K562 (cell line): ENCODE measurements at regions not wholly inside any gene's neighbourhood (a gene's known extent, or its start where the extent isn't known, plus 50 kb on each side); places are given as distances from the start of the nearest gene placed in this dataset.

Experiments
- ATAC-seq: fragments of 200-7000 bp; cut with Tn5 transposase; 3 replicates; pipeline ENCODE4 v1.9.1; 2020; ENCODE audit warnings: moderate library complexity
- BruUV-seq: library from RNA; stranded (reverse); fragments of 400-500 nt; replicated peaks from 2 replicates; lab custom pipeline; 2021; lab: Mats Ljungman, UMichigan
- CTCF ChIA-PET: fragments of 300-600 bp; formaldehyde crosslinking; extraction: SDS; loops from one replicate; lab custom pipeline; 2021; ENCODE audit warnings: low intra/inter-chr PET ratio; lab: Yijun Ruan, JAX
- POLR2A ChIA-PET: fragments of 300-600, 350-650 bp; sonication (Branson Sonifier 250); formaldehyde crosslinking; extraction: SDS; loops from one replicate; lab custom pipeline; 2021; ENCODE audit warnings: antibody characterized with exemption, inconsistent platforms; lab: Yijun Ruan, JAX
- DNase-seq, 4 experiments: peaks; one replicate each; pipeline versions ENCODE4 v3.0.0 to v3.0.0-alpha.2; 2011 to 2018; ENCODE audit warnings: low spot score in 3 of 4, mixed read lengths in 3 of 4; ENCODE audit errors: extremely low read depth in 1 of 4
- FAIRE-seq: peaks from 2 replicates; lab custom pipeline; 2011; peaks lifted over from hg19 to GRCh38; lab: Jason Lieb, UNC
- H2AFZ ChIP-seq: 2 replicates; pipeline ENCODE4 v1.6.0; 2011; ENCODE audit warnings: low read depth, low read length, control low read depth, inconsistent platforms
- H3K27ac ChIP-seq: fragments of 200-600 bp; 3 replicates; pipeline ENCODE4 v1.8.0; 2011; ENCODE audit warnings: low read depth, mild to moderate bottlenecking, control low read depth, inconsistent platforms, low read length, moderate library complexity, mixed read lengths; ENCODE audit errors: extremely low read depth
- H3K27me3 ChIP-seq, 2 experiments: fragments of 300-600 bp in 1 of 2; 2 replicates in 1 of 2; 3 replicates in 1 of 2; pipeline versions ENCODE4 v1.6.0 to v1.8.0; 2011; ENCODE audit warnings: inconsistent platforms in 2 of 2, low read length in 2 of 2, mild to moderate bottlenecking in 1 of 2, mixed read lengths in 1 of 2, moderate library complexity in 1 of 2; ENCODE audit not compliant: control insufficient read depth in 2 of 2, insufficient read depth in 2 of 2
- H3K36me3 ChIP-seq: fragments of 300-600 bp; 3 replicates; pipeline ENCODE4 v1.8.0; 2011; ENCODE audit warnings: mild to moderate bottlenecking, low read length, inconsistent platforms; ENCODE audit not compliant: control insufficient read depth, insufficient read depth
- H3K4me1 ChIP-seq, 2 experiments: fragments of 200-600 bp in 1 of 2; replicated peaks in 1 of 2; 2 replicates in 1 of 2; 3 replicates in 1 of 2; pipeline versions ENCODE4 v1.5.1 to v1.8.0; 2011; ENCODE audit warnings: inconsistent platforms in 2 of 2, low read length in 2 of 2, mild to moderate bottlenecking in 1 of 2, mixed read lengths in 1 of 2, moderate library complexity in 1 of 2; ENCODE audit not compliant: control insufficient read depth in 2 of 2, insufficient read depth in 2 of 2
- H3K4me2 ChIP-seq: 2 replicates; pipeline ENCODE4 v1.6.1; 2011; ENCODE audit warnings: low read length, control low read depth, inconsistent platforms, mixed read lengths; ENCODE audit not compliant: insufficient read depth
- H3K4me3 ChIP-seq: fragments of 200-600 bp; sonication (generic), shearing (Covaris generic); 2 replicates; pipeline ENCODE4 v1.5.1; 2016; ENCODE audit warnings: control low read depth, inconsistent platforms
- H3K79me2 ChIP-seq: fragments of 200-600 bp; 3 replicates; pipeline ENCODE4 v1.8.0; 2011; ENCODE audit warnings: low read length, inconsistent platforms; ENCODE audit not compliant: control insufficient read depth, insufficient read depth
- H3K9ac ChIP-seq, 2 experiments: 2 replicates each; pipeline versions ENCODE4 v1.6.0 to v1.6.1; 2011; ENCODE audit warnings: low read depth in 2 of 2, low read length in 2 of 2, control low read depth in 1 of 2, inconsistent platforms in 1 of 2, mild to moderate bottlenecking in 1 of 2, mixed read lengths in 1 of 2; ENCODE audit not compliant: insufficient read depth in 1 of 2
- H3K9me1 ChIP-seq: one replicate; pipeline ENCODE4 v1.6.0; 2011; ENCODE audit warnings: inconsistent platforms, mild to moderate bottlenecking, low read length, moderate library complexity; ENCODE audit not compliant: control insufficient read depth, insufficient read depth
- H3K9me3 ChIP-seq: replicated peaks from 2 replicates; pipeline ENCODE4 v1.5.1; 2011; ENCODE audit warnings: low read depth, low read length, inconsistent platforms; ENCODE audit not compliant: control insufficient read depth, insufficient read depth
- H4K20me1 ChIP-seq: replicated peaks from 2 replicates; pipeline ENCODE4 v1.6.1; 2011; ENCODE audit warnings: low read length, inconsistent platforms, mixed read lengths; ENCODE audit not compliant: control insufficient read depth, insufficient read depth
- HDAC8 ChIP-seq: fragments of 450-650 bp; IDR thresholded peaks from 2 replicates; pipeline ENCODE4 v1.6.1; 2016; ENCODE audit warnings: mild to moderate bottlenecking, missing genetic modification characterization, moderate library complexity, missing compliant biosample characterization
- KLF13 ChIP-seq: fragments of 450-650 bp; IDR thresholded peaks from 2 replicates; pipeline ENCODE4 v1.6.1; 2016; ENCODE audit warnings: missing genetic modification characterization, low read depth, mild to moderate bottlenecking, missing compliant biosample characterization, moderate library complexity, borderline replicate concordance
- NCOR1 ChIP-seq: fragments of 450-650 bp; IDR thresholded peaks from 2 replicates; pipeline ENCODE4 v1.6.1; 2016; ENCODE audit warnings: mild to moderate bottlenecking, moderate library complexity
- RREB1 ChIP-seq: fragments of 250-450 bp; sonication (Bioruptor Pico); IDR thresholded peaks from 2 replicates; pipeline ENCODE4 v1.4.0; 2020
- SP2 ChIP-seq: IDR thresholded peaks from 2 replicates; pipeline ENCODE4 v1.6.1; 2011; ENCODE audit warnings: mild to moderate bottlenecking, low read depth, low read length, moderate library complexity; ENCODE audit not compliant: poor library complexity, severe bottlenecking; ENCODE audit errors: extremely low read depth
- STAG1 ChIP-seq: sonication (generic); formaldehyde crosslinking; IDR thresholded peaks from 2 replicates; pipeline ENCODE4 v1.5.0; 2020; ENCODE audit warnings: missing genetic modification reagents, borderline replicate concordance
- STAT6 ChIP-seq: sonication (generic); formaldehyde crosslinking; IDR thresholded peaks from 2 replicates; pipeline ENCODE4 v1.8.1; 2023; ENCODE audit warnings: mild to moderate bottlenecking, missing genetic modification reagents
- TFAM ChIP-seq: fragments of 250-450 bp; sonication (Bioruptor Pico); conservative IDR thresholded peaks from 2 replicates; pipeline ENCODE4 v1.5.0; 2021; ENCODE audit warnings: mild to moderate bottlenecking, moderate library complexity
- TRIM25 ChIP-seq: fragments of 450-650 bp; IDR thresholded peaks from 2 replicates; pipeline ENCODE4 v1.7.0; 2016; ENCODE audit warnings: borderline replicate concordance
- U2AF2 ChIP-seq: fragments of 200-400 bp; formaldehyde crosslinking; optimal IDR thresholded peaks from 2 replicates; pipeline ENCODE3; 2017; ENCODE audit warnings: low read depth, mild to moderate bottlenecking, low read length
- ZNF232 ChIP-seq: sonication (generic); formaldehyde crosslinking; IDR thresholded peaks from 2 replicates; pipeline ENCODE4 v1.8.0; 2022; ENCODE audit warnings: mild to moderate bottlenecking, missing genetic modification reagents
- ZNF444 ChIP-seq: fragments of 250-450 bp; sonication (Bioruptor Pico); IDR thresholded peaks from 2 replicates; pipeline ENCODE4 v1.4.0; 2020; ENCODE audit warnings: mild to moderate bottlenecking, moderate library complexity
- WGBS: fragments of 100-300 bp; shearing (Covaris generic); methylation state at CpG from one replicate; pipeline ENCODE4 v1.1.6; 2016; ENCODE audit warnings: low coverage, mixed read lengths; ENCODE audit not compliant: insufficient coverage; ENCODE audit errors: missing lambda C conversion rate; 5-methylcytosine and 5-hydroxymethylcytosine counted together
- in situ Hi-C: fragments of 300-500 bp; cut with MboI; formaldehyde crosslinking; loops from 4 replicates; pipeline ENCODE4 v1.15.0; 2018; ENCODE audit warnings: inconsistent platforms, mixed read lengths
- intact Hi-C: fragments of 100-400 bp; cut with micrococcal nuclease; formaldehyde crosslinking; loops from 2 replicates; pipeline ENCODE4 v1.14.2; 2022

- ChIA-PET CTCF (no interaction called here), POLR2A (no interaction called here)
- FAIRE-seq (no peak), ATAC-seq (no peak), DNase-seq (no peak)
- WGBS: 0% methylated on average over 2 of the region's 2 CpGs
- Histone ChIP-seq H3K36me3 (no peaks in the 10 kb centered on the region), H3K4me2 (no peak overlapping the region), H3K79me2 (no peaks in the 10 kb centered on the region), H4K20me1 (no peaks in the 10 kb centered on the region), H3K4me3 (no peak overlapping the region), H3K27me3 (peaks cover 0 to 26% of the 10 kb centered on the region in 2 experiments; a peak in 2 of 5 replicates), H2AFZ (no peak overlapping the region), H3K27ac (no peak overlapping the region), H3K9me1 (no peaks in the 10 kb centered on the region), H3K4me1 (no peaks in the 10 kb centered on the region), H3K9ac (no peak overlapping the region), H3K9me3 (no peaks in the 10 kb centered on the region)
- in situ Hi-C loops (no loop called here), intact Hi-C loops (no loop called here)
- no TSS peak for BruUV-seq
- TF ChIP-seq STAT6 (no peak), KLF13 (tag) (no peak), HDAC8 (tag) (no peak), TRIM25 (no peak), ZNF232 (CRISPR knock-in tag) (no peak), U2AF2 (no peak), NCOR1 (no peak), SP2 (no peak), STAG1 (CRISPR knock-in tag) (no peak), TFAM (CRISPR knock-in tag) (no peak), ZNF444 (CRISPR knock-in tag) (no peak), RREB1 (CRISPR knock-in tag) (no peak)
Observed at GRCh38 chr14:95374239-95374997, 54.7 kb upstream of the CLMN start.
